ENCODE measurements at regions not wholly inside any gene's neighbourhood (a gene's known extent, or its start where the extent isn't known, plus 50 kb on each side); places are given as distances from the start of the nearest gene placed in this dataset.

DNA sequence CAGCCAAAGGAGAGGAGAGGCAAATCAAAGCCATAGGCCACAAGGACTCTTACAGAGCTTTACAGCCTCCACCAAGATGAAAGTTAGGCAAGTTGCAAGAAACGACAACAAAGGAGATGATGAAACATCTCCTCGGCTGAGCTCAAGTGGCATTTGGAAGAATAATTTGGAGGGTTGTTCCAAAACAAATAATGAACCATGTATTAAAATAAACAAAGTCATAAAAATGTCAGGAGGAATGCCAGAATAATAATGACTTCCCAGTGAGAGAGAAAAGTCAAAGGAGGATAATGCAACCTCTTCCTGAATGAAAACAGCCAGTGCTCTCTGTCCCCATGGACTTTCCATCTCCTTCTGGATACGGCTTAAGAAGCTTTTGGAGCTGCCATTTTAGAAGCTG, 371.4 kb upstream of the ID4 start:
- H3K4me2 ChIP-seq (ENCODE audit: low read depth, low read length, poor library complexity, severe bottlenecking) = no peak overlapping the region
- DNase-seq = no peak
- no peaks in the 10 kb centered on the region for H3K4me1 ChIP-seq (ENCODE audit: low read length)
- H2AFZ ChIP-seq (ENCODE audit: low read length) = no peak overlapping the region
- H3K9me2 ChIP-seq (replicated peaks; ENCODE audit: insufficient read depth, low read length) = no peaks in the 10 kb centered on the region
- H3K79me2 ChIP-seq (ENCODE audit: low read length) = no peaks in the 10 kb centered on the region
- no peaks in the 10 kb centered on the region for H3K9me3 ChIP-seq (ENCODE audit: low read length)
- H4K20me1 ChIP-seq (ENCODE audit: insufficient read depth, low read depth, low read length) = no peaks in the 10 kb centered on the region
- no peak overlapping the region for H3K27ac ChIP-seq (ENCODE audit: low read length)
- H3K9ac ChIP-seq (ENCODE audit: low read length) = no peak overlapping the region
- no peaks in the 10 kb centered on the region; the same call in 1 of the 2 replicates for H3K27me3 ChIP-seq (ENCODE audit: low read length)
- H3K36me3 ChIP-seq (ENCODE audit: insufficient read depth, low read length) = no peaks in the 10 kb centered on the region
- no peak overlapping the region for H3K4me3 ChIP-seq (ENCODE audit: low read length)

DNA sequence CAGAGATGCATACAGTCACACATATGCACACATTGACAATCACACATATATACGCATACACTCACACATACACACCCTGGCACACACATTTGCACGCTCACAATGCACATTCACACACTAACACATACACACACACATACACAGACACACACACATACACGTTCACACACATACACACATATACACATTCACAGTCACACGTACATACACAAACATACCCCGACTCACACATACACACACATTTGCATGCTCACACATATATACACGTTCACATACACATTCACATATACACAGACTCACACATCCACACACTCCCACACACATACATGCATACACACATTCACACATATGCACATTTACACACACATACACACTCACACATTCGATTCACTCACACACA, 366.8 kb upstream of the ID4 start:
- no peak for DNase-seq
- no peak overlapping the region for H2AFZ ChIP-seq (ENCODE audit: low read length)
- H3K79me2 ChIP-seq (ENCODE audit: low read length) = no peaks in the 10 kb centered on the region
- no peaks in the 10 kb centered on the region for H3K27me3 ChIP-seq (ENCODE audit: low read length)
- no peaks in the 10 kb centered on the region for H3K9me3 ChIP-seq (ENCODE audit: low read length)
- H3K9ac ChIP-seq (ENCODE audit: low read length) = no peak overlapping the region
- no peaks in the 10 kb centered on the region for H3K9me2 ChIP-seq (replicated peaks; ENCODE audit: insufficient read depth, low read length)
- H3K27ac ChIP-seq (ENCODE audit: low read length) = no peak overlapping the region
- H3K36me3 ChIP-seq (ENCODE audit: insufficient read depth, low read length) = no peaks in the 10 kb centered on the region
- H3K4me2 ChIP-seq (ENCODE audit: low read depth, low read length, poor library complexity, severe bottlenecking) = no peak overlapping the region
- H3K4me1 ChIP-seq (ENCODE audit: low read length) = no peaks in the 10 kb centered on the region
- no peak overlapping the region for H3K4me3 ChIP-seq (ENCODE audit: low read length)
- H4K20me1 ChIP-seq (ENCODE audit: insufficient read depth, low read depth, low read length) = no peaks in the 10 kb centered on the region

DNA sequence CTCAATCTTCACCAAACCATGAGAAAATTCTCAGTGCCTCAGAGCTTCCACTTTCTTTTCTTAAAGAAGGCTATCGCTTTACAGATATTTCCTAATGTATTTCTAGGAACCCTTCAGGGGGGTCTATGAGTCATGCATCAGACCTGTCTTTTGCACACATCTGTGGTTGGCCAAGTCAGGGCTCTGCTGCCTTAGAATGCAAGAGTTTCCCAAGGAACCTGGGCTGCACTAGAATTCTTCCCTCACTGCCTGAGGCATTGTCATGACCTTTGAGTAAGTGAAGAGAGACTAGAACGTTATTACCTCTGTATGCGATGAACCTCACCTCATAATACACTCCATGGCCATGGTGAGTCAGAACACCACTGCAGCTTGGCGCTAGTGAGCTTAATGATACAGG, 365.0 kb upstream of the ID4 start:
- Histone ChIP-seq H3K4me1 (ENCODE audit: low read length) (no peaks in the 10 kb centered on the region), H3K79me2 (ENCODE audit: low read length) (no peaks in the 10 kb centered on the region), H3K36me3 (ENCODE audit: insufficient read depth, low read length) (no peaks in the 10 kb centered on the region), H4K20me1 (ENCODE audit: insufficient read depth, low read depth, low read length) (no peaks in the 10 kb centered on the region), H2AFZ (ENCODE audit: low read length) (no peak overlapping the region), H3K4me2 (ENCODE audit: low read depth, low read length, poor library complexity, severe bottlenecking) (no peak overlapping the region), H3K9ac (ENCODE audit: low read length) (no peak overlapping the region), H3K9me2 (replicated peaks; ENCODE audit: insufficient read depth, low read length) (no peaks in the 10 kb centered on the region), H3K4me3 (ENCODE audit: low read length) (no peak overlapping the region), H3K9me3 (ENCODE audit: low read length) (no peaks in the 10 kb centered on the region), H3K27me3 (ENCODE audit: low read length) (no peaks in the 10 kb centered on the region), H3K27ac (ENCODE audit: low read length) (no peak overlapping the region)
- no peak for DNase-seq

DNA sequence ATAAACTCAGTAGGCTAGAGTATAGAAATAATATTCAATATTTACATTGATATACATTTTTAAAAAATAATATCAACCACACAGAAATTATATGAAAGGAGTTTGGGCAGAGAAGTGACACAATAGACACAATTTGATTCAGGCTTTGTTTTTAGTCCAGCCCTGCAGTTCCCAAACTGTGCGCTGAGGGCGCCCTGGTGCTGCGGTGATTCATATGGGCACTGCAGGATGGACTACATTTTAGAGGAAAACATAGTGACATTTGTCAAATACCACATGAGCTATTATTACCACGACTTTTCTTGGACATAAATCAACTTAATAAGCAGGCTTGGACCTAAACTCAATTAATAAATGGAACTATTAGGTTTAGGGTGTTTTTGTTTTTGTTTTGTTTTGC, 364.3 kb upstream of the ID4 start:
- H3K9me2 ChIP-seq (replicated peaks; ENCODE audit: insufficient read depth, low read length) = no peaks in the 10 kb centered on the region
- no peak overlapping the region for H2AFZ ChIP-seq (ENCODE audit: low read length)
- no peak overlapping the region for H3K4me3 ChIP-seq (ENCODE audit: low read length)
- no peaks in the 10 kb centered on the region for H3K36me3 ChIP-seq (ENCODE audit: insufficient read depth, low read length)
- no peaks in the 10 kb centered on the region for H3K79me2 ChIP-seq (ENCODE audit: low read length)
- DNase-seq = no peak
- H3K27ac ChIP-seq (ENCODE audit: low read length) = no peak overlapping the region
- no peak overlapping the region for H3K9ac ChIP-seq (ENCODE audit: low read length)
- H3K27me3 ChIP-seq (ENCODE audit: low read length) = no peaks in the 10 kb centered on the region
- no peaks in the 10 kb centered on the region for H3K9me3 ChIP-seq (ENCODE audit: low read length)
- H3K4me1 ChIP-seq (ENCODE audit: low read length) = no peaks in the 10 kb centered on the region
- H4K20me1 ChIP-seq (ENCODE audit: insufficient read depth, low read depth, low read length) = no peaks in the 10 kb centered on the region
- H3K4me2 ChIP-seq (ENCODE audit: low read depth, low read length, poor library complexity, severe bottlenecking) = no peak overlapping the region

DNA sequence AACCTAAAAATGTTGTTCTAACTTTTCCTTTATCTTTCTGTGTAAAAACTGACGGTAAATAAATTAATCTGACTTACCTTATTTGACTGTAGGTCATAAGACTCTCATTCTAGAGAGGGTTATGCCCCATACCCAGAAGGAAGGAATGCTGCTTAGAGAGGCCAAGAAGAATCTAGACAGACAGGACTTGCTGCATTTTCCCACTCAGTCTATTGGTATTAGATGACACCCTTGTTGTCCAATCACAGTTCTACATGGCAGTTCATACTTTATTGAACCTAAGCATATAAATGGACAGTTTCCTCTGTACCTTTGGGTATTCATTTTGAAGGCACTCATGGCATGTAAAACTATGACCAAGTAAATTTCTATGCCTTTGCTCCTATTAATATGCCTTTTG, 359.6 kb upstream of the ID4 start:
- no peak for DNase-seq
- Histone ChIP-seq H3K9me3 (ENCODE audit: low read length) (no peaks in the 10 kb centered on the region), H2AFZ (ENCODE audit: low read length) (no peak overlapping the region), H3K9ac (ENCODE audit: low read length) (no peak overlapping the region), H3K9me2 (replicated peaks; ENCODE audit: insufficient read depth, low read length) (no peaks in the 10 kb centered on the region), H3K36me3 (ENCODE audit: insufficient read depth, low read length) (no peaks in the 10 kb centered on the region), H3K4me3 (ENCODE audit: low read length) (no peak overlapping the region), H3K79me2 (ENCODE audit: low read length) (no peaks in the 10 kb centered on the region), H3K4me1 (ENCODE audit: low read length) (no peaks in the 10 kb centered on the region), H3K27ac (ENCODE audit: low read length) (no peak overlapping the region), H4K20me1 (ENCODE audit: insufficient read depth, low read depth, low read length) (no peaks in the 10 kb centered on the region), H3K4me2 (ENCODE audit: low read depth, low read length, poor library complexity, severe bottlenecking) (no peak overlapping the region), H3K27me3 (ENCODE audit: low read length) (no peaks in the 10 kb centered on the region)

DNA sequence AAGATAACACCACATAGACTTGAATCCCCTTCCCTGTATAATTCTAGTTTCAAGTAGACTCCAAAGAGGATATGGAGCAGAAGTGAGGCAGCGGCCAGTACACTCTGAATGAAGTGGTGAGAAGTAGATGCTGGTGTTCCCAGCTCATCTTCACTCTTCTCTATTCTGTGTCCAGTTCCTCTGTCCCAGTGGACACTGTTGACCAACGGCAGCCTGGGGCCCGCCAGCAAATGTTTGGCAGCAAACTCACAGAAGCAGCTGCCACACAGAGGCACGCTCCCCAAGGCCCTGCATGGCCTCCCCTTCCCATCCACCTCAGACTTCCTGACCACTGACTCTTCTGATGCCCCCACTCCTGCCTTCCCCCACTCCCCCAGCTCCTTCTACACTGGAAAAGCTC, 358.9 kb upstream of the ID4 start:
- Histone ChIP-seq H3K4me2 (ENCODE audit: low read depth, low read length, poor library complexity, severe bottlenecking) (no peak overlapping the region), H3K79me2 (ENCODE audit: low read length) (no peaks in the 10 kb centered on the region), H3K9ac (ENCODE audit: low read length) (no peak overlapping the region), H3K9me2 (replicated peaks; ENCODE audit: insufficient read depth, low read length) (no peaks in the 10 kb centered on the region), H3K9me3 (ENCODE audit: low read length) (no peaks in the 10 kb centered on the region), H3K4me3 (ENCODE audit: low read length) (no peak overlapping the region), H4K20me1 (ENCODE audit: insufficient read depth, low read depth, low read length) (no peaks in the 10 kb centered on the region), H3K4me1 (ENCODE audit: low read length) (no peaks in the 10 kb centered on the region), H2AFZ (ENCODE audit: low read length) (no peak overlapping the region), H3K36me3 (ENCODE audit: insufficient read depth, low read length) (no peaks in the 10 kb centered on the region), H3K27ac (ENCODE audit: low read length) (no peak overlapping the region), H3K27me3 (ENCODE audit: low read length) (no peaks in the 10 kb centered on the region)
- no peak for DNase-seq

DNA sequence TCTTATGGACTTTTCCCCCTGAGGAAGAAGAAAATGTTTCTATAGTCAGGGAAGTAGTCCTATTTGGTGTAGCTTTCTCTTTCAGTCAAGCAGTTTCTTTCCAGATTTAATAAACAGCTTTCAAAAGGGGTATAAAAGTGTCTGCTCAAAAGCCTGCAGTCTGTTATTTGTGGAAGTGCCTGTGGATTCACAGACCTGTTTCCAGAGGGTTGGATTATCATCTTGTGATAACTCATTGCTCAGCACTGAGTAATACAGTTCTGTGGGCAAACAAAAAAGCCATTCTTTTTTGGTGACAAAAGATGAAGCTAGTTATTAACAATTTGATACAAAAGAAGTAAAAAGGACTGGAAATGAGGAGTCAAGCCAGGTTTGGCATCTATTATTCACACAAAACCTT, 358.2 kb upstream of the ID4 start:
- Histone ChIP-seq H2AFZ (ENCODE audit: low read length) (no peak overlapping the region), H3K4me3 (ENCODE audit: low read length) (no peak overlapping the region), H3K27ac (ENCODE audit: low read length) (no peak overlapping the region), H3K4me1 (ENCODE audit: low read length) (no peaks in the 10 kb centered on the region), H3K4me2 (ENCODE audit: low read depth, low read length, poor library complexity, severe bottlenecking) (no peak overlapping the region), H3K9me2 (replicated peaks; ENCODE audit: insufficient read depth, low read length) (no peaks in the 10 kb centered on the region), H4K20me1 (ENCODE audit: insufficient read depth, low read depth, low read length) (no peaks in the 10 kb centered on the region), H3K27me3 (ENCODE audit: low read length) (no peaks in the 10 kb centered on the region), H3K9me3 (ENCODE audit: low read length) (no peaks in the 10 kb centered on the region), H3K9ac (ENCODE audit: low read length) (no peak overlapping the region), H3K79me2 (ENCODE audit: low read length) (no peaks in the 10 kb centered on the region), H3K36me3 (ENCODE audit: insufficient read depth, low read length) (no peaks in the 10 kb centered on the region)
- no peak for DNase-seq

DNA sequence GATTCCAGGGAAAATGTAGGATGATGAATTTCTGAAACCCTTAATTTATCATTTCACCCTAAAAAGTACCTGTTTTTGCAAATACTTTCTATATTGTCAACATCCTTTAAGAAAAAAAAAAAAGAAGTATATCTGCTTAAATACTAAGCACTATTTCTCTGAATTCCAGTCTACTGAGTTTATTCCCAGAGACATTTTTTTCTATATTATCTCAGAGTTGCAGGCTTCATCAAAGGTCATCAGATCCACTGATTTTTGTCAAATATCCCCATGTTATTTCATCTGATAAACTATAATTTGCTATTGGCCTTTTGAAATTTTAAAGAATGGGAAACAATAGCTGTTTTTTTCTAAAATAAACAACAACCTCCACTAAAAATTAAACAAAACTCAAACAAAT, 357.6 kb upstream of the ID4 start:
- no peaks in the 10 kb centered on the region for H3K9me2 ChIP-seq (replicated peaks; ENCODE audit: insufficient read depth, low read length)
- H3K4me3 ChIP-seq (ENCODE audit: low read length) = no peak overlapping the region
- H3K79me2 ChIP-seq (ENCODE audit: low read length) = no peaks in the 10 kb centered on the region
- H3K9ac ChIP-seq (ENCODE audit: low read length) = no peak overlapping the region
- H3K27ac ChIP-seq (ENCODE audit: low read length) = no peak overlapping the region
- DNase-seq = no peak
- no peak overlapping the region for H3K4me2 ChIP-seq (ENCODE audit: low read depth, low read length, poor library complexity, severe bottlenecking)
- no peaks in the 10 kb centered on the region for H3K27me3 ChIP-seq (ENCODE audit: low read length)
- H2AFZ ChIP-seq (ENCODE audit: low read length) = no peak overlapping the region
- H3K9me3 ChIP-seq (ENCODE audit: low read length) = no peaks in the 10 kb centered on the region
- no peaks in the 10 kb centered on the region for H3K4me1 ChIP-seq (ENCODE audit: low read length)
- H3K36me3 ChIP-seq (ENCODE audit: insufficient read depth, low read length) = no peaks in the 10 kb centered on the region
- no peaks in the 10 kb centered on the region for H4K20me1 ChIP-seq (ENCODE audit: insufficient read depth, low read depth, low read length)
